HepG2 (cell line): ENCODE measurements at regions not wholly inside any gene's neighbourhood (a gene's known extent, or its start where the extent isn't known, plus 50 kb on each side); places are given as distances from the start of the nearest gene placed in this dataset.

ENCODE experiments used
- CAMTA2 ChIP-seq: sonication (generic); formaldehyde crosslinking; IDR thresholded peaks from 2 replicates; pipeline ENCODE4 v1.4.0; 2020; ENCODE audit warnings: mild to moderate bottlenecking, missing genetic modification reagents, borderline replicate concordance
- DNMT1 ChIP-seq: sonication (generic); formaldehyde crosslinking; IDR thresholded peaks from 2 replicates; pipeline ENCODE4 v1.5.1; 2020; ENCODE audit warnings: mild to moderate bottlenecking, missing genetic modification reagents
- KDM3A ChIP-seq: IDR thresholded peaks from 2 replicates; pipeline ENCODE4 v1.6.1; 2018; ENCODE audit warnings: low read depth, missing compliant biosample characterization
- MED8 ChIP-seq: sonication (generic); formaldehyde crosslinking; IDR thresholded peaks from 2 replicates; pipeline ENCODE4 v1.8.1; 2023; ENCODE audit warnings: mild to moderate bottlenecking, missing genetic modification reagents; ENCODE audit not compliant: insufficient replicate concordance
- NR2F1 ChIP-seq, 2 experiments: fragments of 450-650 bp in 1 of 2; formaldehyde crosslinking in 1 of 2; IDR thresholded peaks; 2 replicates each; pipeline versions ENCODE4 v1.5.0 to v1.6.1; 2016 to 2020; ENCODE audit warnings: mild to moderate bottlenecking in 1 of 2, missing compliant biosample characterization in 1 of 2, missing genetic modification reagents in 1 of 2, moderate library complexity in 1 of 2
- PHF8 ChIP-seq: sonication (generic); formaldehyde crosslinking; IDR thresholded peaks from 2 replicates; pipeline ENCODE4 v1.5.0; 2020; ENCODE audit warnings: missing genetic modification reagents
- RAD21 ChIP-seq: fragments of 450-650 bp; formaldehyde crosslinking; IDR thresholded peaks from 2 replicates; pipeline ENCODE4 v1.5.0; 2020; ENCODE audit warnings: mild to moderate bottlenecking
- SOX6 ChIP-seq, 2 experiments: fragments of 450-650 bp in 1 of 2; sonication (generic) in 1 of 2; formaldehyde crosslinking in 1 of 2; IDR thresholded peaks; 2 replicates each; pipeline versions ENCODE4 v1.4.0 to v1.6.1; 2017 to 2020; ENCODE audit warnings: antibody characterized with exemption in 1 of 2, mild to moderate bottlenecking in 1 of 2, missing genetic modification reagents in 1 of 2
- TCF7L2 ChIP-seq: IDR thresholded peaks from 2 replicates; pipeline ENCODE4 v1.6.1; 2011; ENCODE audit warnings: mild to moderate bottlenecking, low read depth, low read length, moderate library complexity
- TSC22D2 ChIP-seq: sonication (generic); formaldehyde crosslinking; IDR thresholded peaks from 2 replicates; pipeline ENCODE4 v1.5.1; 2020; ENCODE audit warnings: missing genetic modification reagents, mild to moderate bottlenecking, borderline replicate concordance
- ZNF180 ChIP-seq: sonication (generic); formaldehyde crosslinking; IDR thresholded peaks from 2 replicates; pipeline ENCODE4 v1.4.0; 2020; ENCODE audit warnings: low read depth, missing genetic modification reagents, borderline replicate concordance
- ZNF224 ChIP-seq: sonication (generic); formaldehyde crosslinking; IDR thresholded peaks from 2 replicates; pipeline ENCODE4 v1.5.0; 2020; ENCODE audit warnings: mild to moderate bottlenecking, missing genetic modification reagents
- ZNF260 ChIP-seq: sonication (generic); formaldehyde crosslinking; IDR thresholded peaks from 2 replicates; pipeline ENCODE4 v1.4.0; 2020; ENCODE audit warnings: missing genetic modification reagents, low read depth, mild to moderate bottlenecking, borderline replicate concordance
- ZNF615 ChIP-seq: sonication (generic); formaldehyde crosslinking; IDR thresholded peaks from 2 replicates; pipeline ENCODE4 v1.5.0; 2020; ENCODE audit warnings: mild to moderate bottlenecking, missing genetic modification reagents, borderline replicate concordance
- ZNF703 ChIP-seq: sonication (generic); formaldehyde crosslinking; IDR thresholded peaks from 2 replicates; pipeline ENCODE4 v1.5.1; 2020; ENCODE audit warnings: missing genetic modification reagents, mild to moderate bottlenecking, moderate library complexity, borderline replicate concordance
- TF ChIP-seq, protein P1 (sequence below): sonication (generic); formaldehyde crosslinking; IDR thresholded peaks from 2 replicates; pipeline ENCODE4 v1.4.0; 2020; ENCODE audit warnings: missing genetic modification reagents
- TF ChIP-seq, protein P2 (sequence below): IDR thresholded peaks from 2 replicates; pipeline ENCODE4 v1.6.1; 2016; ENCODE audit warnings: missing genetic modification reagents, missing compliant biosample characterization
- TF ChIP-seq, protein P3 (sequence below): conservative IDR thresholded peaks from 2 replicates; pipeline ENCODE4 v1.6.1; 2018; ENCODE audit warnings: missing genetic modification reagents
- TF ChIP-seq, protein P4 (sequence below): IDR thresholded peaks from 2 replicates; pipeline ENCODE4 v1.6.1; 2016; ENCODE audit warnings: low read depth, borderline replicate concordance
- TF ChIP-seq, protein P5 (sequence below): sonication (generic); formaldehyde crosslinking; conservative IDR thresholded peaks from 2 replicates; pipeline ENCODE4 v1.8.0; 2022; ENCODE audit warnings: mild to moderate bottlenecking, moderate library complexity, missing genetic modification reagents

DNA sequence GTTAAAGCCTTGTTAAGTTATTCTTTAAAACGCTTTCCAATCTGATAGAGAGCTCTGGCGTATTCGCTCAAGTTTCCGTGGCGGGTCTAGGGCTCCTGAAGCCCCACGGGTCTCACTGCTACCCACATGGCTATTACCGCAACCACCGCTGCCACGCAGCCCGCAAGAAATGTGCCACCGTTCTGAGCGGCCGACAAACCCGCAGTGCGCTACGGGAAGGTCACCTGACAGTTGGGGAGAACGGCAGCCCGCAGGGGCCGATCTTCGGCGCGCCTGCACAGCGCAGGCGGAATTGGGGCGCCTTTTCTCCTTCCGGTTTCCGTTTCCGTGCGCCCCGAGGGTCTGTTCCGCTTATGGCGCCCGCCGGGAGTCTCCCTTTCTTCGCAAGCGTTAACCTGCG lies 76.6 kb upstream of the SNRPN start (continued):
- TF ChIP-seq MED8 (peak; percentile 80), RAD21 (CRISPR knock-in tag) (no peak), ZNF703 (CRISPR knock-in tag) (0 out of 2 replicates have a peak, but pooled peaks have one; percentile 40), NR2F1 (CRISPR knock-in tag; IDR thresholded peaks at IDR 0.05) (no peak), ZNF180 (no peak), TSC22D2 (CRISPR knock-in tag) (no peak), ZNF260 (no peak), ZNF224 (CRISPR knock-in tag) (peak; percentile 81), PHF8 (CRISPR knock-in tag) (peak; percentile 77), TCF7L2 (no peak), SOX6 (IDR thresholded peaks at IDR 0.05) (no peak), SOX6 (CRISPR knock-in tag; IDR thresholded peaks at IDR 0.05) (peak; percentile 66), CAMTA2 (CRISPR knock-in tag) (no peak), DNMT1 (CRISPR knock-in tag) (no peak), KDM3A (CRISPR knock-in tag) (0 out of 2 replicates have a peak, but pooled peaks have one; percentile 42), ZNF615 (CRISPR knock-in tag) (no peak)
- TF ChIP-seq, protein P1, sequence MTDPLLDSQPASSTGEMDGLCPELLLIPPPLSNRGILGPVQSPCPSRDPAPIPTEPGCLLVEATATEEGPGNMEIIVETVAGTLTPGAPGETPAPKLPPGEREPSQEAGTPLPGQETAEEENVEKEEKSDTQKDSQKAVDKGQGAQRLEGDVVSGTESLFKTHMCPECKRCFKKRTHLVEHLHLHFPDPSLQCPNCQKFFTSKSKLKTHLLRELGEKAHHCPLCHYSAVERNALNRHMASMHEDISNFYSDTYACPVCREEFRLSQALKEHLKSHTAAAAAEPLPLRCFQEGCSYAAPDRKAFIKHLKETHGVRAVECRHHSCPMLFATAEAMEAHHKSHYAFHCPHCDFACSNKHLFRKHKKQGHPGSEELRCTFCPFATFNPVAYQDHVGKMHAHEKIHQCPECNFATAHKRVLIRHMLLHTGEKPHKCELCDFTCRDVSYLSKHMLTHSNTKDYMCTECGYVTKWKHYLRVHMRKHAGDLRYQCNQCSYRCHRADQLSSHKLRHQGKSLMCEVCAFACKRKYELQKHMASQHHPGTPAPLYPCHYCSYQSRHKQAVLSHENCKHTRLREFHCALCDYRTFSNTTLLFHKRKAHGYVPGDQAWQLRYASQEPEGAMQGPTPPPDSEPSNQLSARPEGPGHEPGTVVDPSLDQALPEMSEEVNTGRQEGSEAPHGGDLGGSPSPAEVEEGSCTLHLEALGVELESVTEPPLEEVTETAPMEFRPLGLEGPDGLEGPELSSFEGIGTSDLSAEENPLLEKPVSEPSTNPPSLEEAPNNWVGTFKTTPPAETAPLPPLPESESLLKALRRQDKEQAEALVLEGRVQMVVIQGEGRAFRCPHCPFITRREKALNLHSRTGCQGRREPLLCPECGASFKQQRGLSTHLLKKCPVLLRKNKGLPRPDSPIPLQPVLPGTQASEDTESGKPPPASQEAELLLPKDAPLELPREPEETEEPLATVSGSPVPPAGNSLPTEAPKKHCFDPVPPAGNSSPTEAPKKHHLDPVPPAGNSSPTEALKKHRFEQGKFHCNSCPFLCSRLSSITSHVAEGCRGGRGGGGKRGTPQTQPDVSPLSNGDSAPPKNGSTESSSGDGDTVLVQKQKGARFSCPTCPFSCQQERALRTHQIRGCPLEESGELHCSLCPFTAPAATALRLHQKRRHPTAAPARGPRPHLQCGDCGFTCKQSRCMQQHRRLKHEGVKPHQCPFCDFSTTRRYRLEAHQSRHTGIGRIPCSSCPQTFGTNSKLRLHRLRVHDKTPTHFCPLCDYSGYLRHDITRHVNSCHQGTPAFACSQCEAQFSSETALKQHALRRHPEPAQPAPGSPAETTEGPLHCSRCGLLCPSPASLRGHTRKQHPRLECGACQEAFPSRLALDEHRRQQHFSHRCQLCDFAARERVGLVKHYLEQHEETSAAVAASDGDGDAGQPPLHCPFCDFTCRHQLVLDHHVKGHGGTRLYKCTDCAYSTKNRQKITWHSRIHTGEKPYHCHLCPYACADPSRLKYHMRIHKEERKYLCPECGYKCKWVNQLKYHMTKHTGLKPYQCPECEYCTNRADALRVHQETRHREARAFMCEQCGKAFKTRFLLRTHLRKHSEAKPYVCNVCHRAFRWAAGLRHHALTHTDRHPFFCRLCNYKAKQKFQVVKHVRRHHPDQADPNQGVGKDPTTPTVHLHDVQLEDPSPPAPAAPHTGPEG (CRISPR knock-in tag), result peak; percentile 43; the same call in 1 of the 2 replicates
- TF ChIP-seq, protein P2, sequence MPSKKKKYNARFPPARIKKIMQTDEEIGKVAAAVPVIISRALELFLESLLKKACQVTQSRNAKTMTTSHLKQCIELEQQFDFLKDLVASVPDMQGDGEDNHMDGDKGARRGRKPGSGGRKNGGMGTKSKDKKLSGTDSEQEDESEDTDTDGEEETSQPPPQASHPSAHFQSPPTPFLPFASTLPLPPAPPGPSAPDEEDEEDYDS, result 0 out of 2 replicates have a peak, but pooled peaks have one; percentile 16
- TF ChIP-seq, protein P3, sequence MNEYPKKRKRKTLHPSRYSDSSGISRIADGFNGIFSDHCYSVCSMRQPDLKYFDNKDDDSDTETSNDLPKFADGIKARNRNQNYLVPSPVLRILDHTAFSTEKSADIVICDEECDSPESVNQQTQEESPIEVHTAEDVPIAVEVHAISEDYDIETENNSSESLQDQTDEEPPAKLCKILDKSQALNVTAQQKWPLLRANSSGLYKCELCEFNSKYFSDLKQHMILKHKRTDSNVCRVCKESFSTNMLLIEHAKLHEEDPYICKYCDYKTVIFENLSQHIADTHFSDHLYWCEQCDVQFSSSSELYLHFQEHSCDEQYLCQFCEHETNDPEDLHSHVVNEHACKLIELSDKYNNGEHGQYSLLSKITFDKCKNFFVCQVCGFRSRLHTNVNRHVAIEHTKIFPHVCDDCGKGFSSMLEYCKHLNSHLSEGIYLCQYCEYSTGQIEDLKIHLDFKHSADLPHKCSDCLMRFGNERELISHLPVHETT (CRISPR knock-in tag), result 0 out of 2 replicates have a peak, but pooled peaks have one; percentile 55
- TF ChIP-seq, protein P4, sequence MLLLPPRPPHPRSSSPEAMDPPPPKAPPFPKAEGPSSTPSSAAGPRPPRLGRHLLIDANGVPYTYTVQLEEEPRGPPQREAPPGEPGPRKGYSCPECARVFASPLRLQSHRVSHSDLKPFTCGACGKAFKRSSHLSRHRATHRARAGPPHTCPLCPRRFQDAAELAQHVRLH, result 0 out of 2 replicates have a peak, but pooled peaks have one; percentile 59
- TF ChIP-seq, protein P5, sequence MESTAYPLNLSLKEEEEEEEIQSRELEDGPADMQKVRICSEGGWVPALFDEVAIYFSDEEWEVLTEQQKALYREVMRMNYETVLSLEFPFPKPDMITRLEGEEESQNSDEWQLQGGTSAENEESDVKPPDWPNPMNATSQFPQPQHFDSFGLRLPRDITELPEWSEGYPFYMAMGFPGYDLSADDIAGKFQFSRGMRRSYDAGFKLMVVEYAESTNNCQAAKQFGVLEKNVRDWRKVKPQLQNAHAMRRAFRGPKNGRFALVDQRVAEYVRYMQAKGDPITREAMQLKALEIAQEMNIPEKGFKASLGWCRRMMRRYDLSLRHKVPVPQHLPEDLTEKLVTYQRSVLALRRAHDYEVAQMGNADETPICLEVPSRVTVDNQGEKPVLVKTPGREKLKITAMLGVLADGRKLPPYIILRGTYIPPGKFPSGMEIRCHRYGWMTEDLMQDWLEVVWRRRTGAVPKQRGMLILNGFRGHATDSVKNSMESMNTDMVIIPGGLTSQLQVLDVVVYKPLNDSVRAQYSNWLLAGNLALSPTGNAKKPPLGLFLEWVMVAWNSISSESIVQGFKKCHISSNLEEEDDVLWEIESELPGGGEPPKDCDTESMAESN (CRISPR knock-in tag), result 0 out of 2 replicates have a peak, but pooled peaks have one; percentile 19
